ENCODE measurements at regions not wholly inside any gene's neighbourhood (a gene's known extent, or its start where the extent isn't known, plus 50 kb on each side); places are given as distances from the start of the nearest gene placed in this dataset.

DNA sequence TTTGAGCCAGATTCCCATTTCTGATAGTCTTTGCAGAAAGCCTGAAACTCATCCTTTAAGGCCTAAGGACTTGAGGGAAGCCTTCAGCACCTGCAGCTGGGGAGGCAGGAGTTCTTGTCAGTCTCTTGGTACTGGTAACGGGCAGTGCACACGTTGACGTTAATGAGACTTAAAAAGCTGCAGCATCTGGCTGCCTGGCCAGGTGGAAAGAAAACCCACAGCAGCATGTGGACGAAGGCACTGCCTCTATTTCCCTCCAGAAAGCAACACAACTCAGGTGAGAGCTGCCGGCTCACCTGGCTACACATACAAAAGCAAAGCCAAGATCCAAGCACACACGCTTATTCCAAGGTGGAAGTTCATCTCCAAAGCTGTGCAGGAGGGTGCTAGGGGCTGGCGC is 178.8 kb downstream of the ANAPC1 start:
- H3K27ac ChIP-seq, result no peak overlapping the region
- intact Hi-C loops (cut with DNase I; ENCODE audit: low total_unique reads), result loop anchor here (10.0 kb wide), 1 partner anchor 590 kb away; no protein-coding TSS in a partner anchor
- H3K9me3 ChIP-seq, result no peaks in the 10 kb centered on the region
- no peaks in the 10 kb centered on the region for H3K27me3 ChIP-seq
- no peaks in the 10 kb centered on the region for H3K36me3 ChIP-seq
- DNase-seq, result no peak
- TF ChIP-seq CTCF (IDR thresholded peaks at IDR 0.05), result no peak
- H3K4me3 ChIP-seq, result no peak overlapping the region
- H3K4me1 ChIP-seq, result peaks cover 0 to 14% (median 7%) of the 10 kb centered on the region in 4 donors

- Histone ChIP-seq H3K9me3 (no peaks in the 10 kb centered on the region), H3K27me3 (no peaks in the 10 kb centered on the region), H3K27ac (no peak overlapping the region), H3K36me3 (no peaks in the 10 kb centered on the region), H3K4me1 (peaks cover 0 to 19% (median 10%) of the 10 kb centered on the region in 4 donors), H3K4me3 (no peak overlapping the region)
- TF ChIP-seq CTCF (IDR thresholded peaks at IDR 0.05), result no peak
- no peak for DNase-seq
- intact Hi-C loops (cut with DNase I; ENCODE audit: low total_unique reads), result loop anchor here (10.0 kb wide), 1 partner anchor 591 kb away; no protein-coding TSS in a partner anchor
Measured at GRCh38 chr2:111705711-111706336, 178.2 kb downstream of the ANAPC1 start.

- no peak for TF ChIP-seq CTCF (IDR thresholded peaks at IDR 0.05)
- H3K27me3 ChIP-seq, result no peaks in the 10 kb centered on the region
- H3K9me3 ChIP-seq, result no peaks in the 10 kb centered on the region
- intact Hi-C loops (cut with DNase I; ENCODE audit: low total_unique reads), result loop anchor here (10.0 kb wide), 1 partner anchor 592 kb away; no protein-coding TSS in a partner anchor
- H3K4me3 ChIP-seq, result no peak overlapping the region
- no peak for DNase-seq
- peaks cover 0 to 19% (median 10%) of the 10 kb centered on the region in 4 donors for H3K4me1 ChIP-seq
- H3K36me3 ChIP-seq, result no peaks in the 10 kb centered on the region
- H3K27ac ChIP-seq, result no peak overlapping the region
Measured at GRCh38 chr2:111706481-111707001, 177.5 kb downstream of the ANAPC1 start.

DNA sequence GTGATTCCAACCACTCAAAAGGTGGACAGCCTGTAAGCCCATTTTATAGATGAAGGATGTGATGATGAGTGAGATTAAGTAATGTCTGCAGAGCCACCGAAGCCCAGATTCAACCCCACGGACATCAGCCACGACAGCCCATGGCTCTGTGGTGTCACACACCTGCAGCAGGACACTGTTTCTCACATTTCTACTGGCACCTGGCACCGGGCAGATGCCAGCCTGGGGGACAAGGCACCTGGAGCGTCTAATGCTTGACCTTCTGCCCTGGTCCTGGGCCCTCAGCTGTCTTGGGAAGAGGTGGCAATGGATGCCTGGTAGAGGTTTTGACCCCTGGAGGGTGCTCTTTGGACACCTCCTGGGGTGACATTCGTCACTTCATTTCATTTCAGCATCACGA is 176.3 kb downstream of the ANAPC1 start:
- DNase-seq, result no peak
- no peak for TF ChIP-seq CTCF (IDR thresholded peaks at IDR 0.05)
- H3K4me1 ChIP-seq, result peaks cover 0 to 19% (median 10%) of the 10 kb centered on the region in 4 donors
- no peak overlapping the region for H3K4me3 ChIP-seq
- intact Hi-C loops (cut with DNase I; ENCODE audit: low total_unique reads), result loop anchor here (10.0 kb wide), 1 partner anchor 593 kb away; no protein-coding TSS in a partner anchor
- H3K9me3 ChIP-seq, result no peaks in the 10 kb centered on the region
- H3K36me3 ChIP-seq, result no peaks in the 10 kb centered on the region
- H3K27ac ChIP-seq, result no peak overlapping the region
- H3K27me3 ChIP-seq, result no peaks in the 10 kb centered on the region

- Histone ChIP-seq H3K4me1 (peaks cover 0 to 19% (median 10%) of the 10 kb centered on the region in 4 donors), H3K9me3 (no peaks in the 10 kb centered on the region), H3K27me3 (no peaks in the 10 kb centered on the region), H3K27ac (no peak overlapping the region), H3K4me3 (no peak overlapping the region), H3K36me3 (no peaks in the 10 kb centered on the region)
- no peak for DNase-seq
- intact Hi-C loops (cut with DNase I; ENCODE audit: low total_unique reads), result loop anchor here (10.0 kb wide), 1 partner anchor 594 kb away; no protein-coding TSS in a partner anchor
- TF ChIP-seq CTCF (IDR thresholded peaks at IDR 0.05), result no peak
Measured at GRCh38 chr2:111708476-111709180, 175.4 kb downstream of the ANAPC1 start.

Measured in tibial artery (tissue), 4 donors.